Hematopoietic multipotent progenitor cell treated with erythropoietin and hydrocortisone succinate and interleukin-3 and kit ligand, for 8 days (in vitro differentiated cells): ENCODE measurements at regions not wholly inside any gene's neighbourhood (a gene's known extent, or its start where the extent isn't known, plus 50 kb on each side); places are given as distances from the start of the nearest gene placed in this dataset.
"Not testable (repeated sequence)": the region's sequence is repeated elsewhere in the genome, so short reads cannot be mapped to it uniquely, and the experiment has no call there.

Source experiments
- DNase-seq: peaks from one replicate; pipeline ENCODE4 v3.0.0-alpha.2; 2015

DNA sequence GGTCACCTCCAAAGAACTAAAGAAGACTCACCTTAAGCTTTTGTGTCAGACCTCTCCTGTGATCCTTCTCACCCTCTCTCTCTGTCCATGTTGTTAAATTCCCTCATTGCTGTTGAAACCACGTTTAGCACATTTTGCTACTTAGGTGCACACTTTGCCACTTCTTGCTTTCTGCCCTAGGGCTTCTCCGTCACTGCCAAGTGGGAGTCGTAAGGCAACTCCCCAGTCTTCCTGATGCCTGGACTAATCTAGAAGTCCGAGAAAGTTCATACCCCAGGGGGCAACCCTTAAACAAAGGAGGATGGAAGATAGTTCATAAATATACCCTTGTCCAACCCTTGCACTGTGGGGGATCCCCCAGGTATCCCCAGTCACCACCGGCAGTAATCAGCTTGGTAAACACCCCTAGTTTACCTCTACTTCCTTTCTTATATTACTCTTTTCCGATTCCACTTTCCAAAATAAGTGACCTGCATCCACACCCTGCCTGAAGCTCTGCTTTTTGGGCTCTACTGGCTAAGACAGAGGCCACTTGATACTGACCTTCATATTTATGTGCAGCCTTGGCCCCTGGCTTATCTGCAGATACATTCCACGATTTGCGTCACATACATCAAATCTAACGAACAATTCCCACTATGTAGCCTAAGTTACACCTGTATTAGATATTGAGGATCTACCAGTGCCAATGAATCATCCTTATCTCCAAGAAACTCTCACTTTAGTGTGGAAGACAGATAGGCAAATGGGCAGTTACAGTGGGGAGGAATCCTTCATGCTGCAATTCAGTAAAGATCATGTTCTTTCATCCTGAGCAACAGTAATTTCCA is 776.2 kb downstream of the RNF144A start:
- no peak for DNase-seq

DNA sequence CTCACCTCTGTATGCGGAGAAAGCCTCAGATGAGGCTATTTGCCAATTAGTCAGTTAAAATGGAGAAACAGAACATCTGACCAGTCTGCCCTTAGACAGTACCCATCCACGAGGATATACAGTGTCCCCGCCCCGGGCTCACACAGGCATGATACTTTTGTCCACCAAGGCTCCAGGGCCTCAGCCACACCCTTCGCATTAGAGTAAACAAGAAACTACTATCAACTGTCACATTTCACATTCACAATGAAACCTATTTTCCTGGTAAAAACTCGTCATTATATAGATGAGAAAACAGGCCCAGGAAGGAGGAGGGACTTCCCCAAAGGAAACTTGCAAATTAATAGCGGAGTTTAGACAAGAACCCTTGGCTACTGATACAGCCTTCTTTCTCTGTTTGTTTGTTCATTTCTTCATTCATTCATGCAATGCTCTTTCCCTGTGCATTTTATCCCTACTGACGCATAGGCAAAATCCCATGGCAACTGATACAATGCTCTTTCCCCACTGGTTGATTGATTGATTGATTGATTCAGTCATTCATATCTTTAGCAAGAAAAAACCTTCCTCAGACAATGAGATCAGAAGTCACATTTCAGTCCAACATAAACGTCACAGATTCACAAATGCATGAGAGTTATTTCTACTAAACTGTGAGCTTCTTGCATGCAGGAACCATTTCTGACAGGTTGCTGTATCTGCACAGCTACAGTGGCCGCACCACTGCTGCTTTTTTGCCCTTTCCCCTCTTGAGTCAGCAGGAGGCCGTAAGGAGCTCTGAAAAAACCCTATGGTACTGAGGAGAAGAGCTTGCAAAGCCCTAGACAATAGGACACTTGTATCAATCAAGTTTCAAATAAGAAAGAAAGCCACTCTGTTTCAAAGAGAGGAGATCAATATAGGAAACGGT is 777.1 kb downstream of the RNF144A start:
- DNase-seq = no peak

- not testable (repeated sequence) for DNase-seq
These were observed 779.3 kb downstream of the RNF144A start for GRCh38 chr2:7696556-7696955.

DNA sequence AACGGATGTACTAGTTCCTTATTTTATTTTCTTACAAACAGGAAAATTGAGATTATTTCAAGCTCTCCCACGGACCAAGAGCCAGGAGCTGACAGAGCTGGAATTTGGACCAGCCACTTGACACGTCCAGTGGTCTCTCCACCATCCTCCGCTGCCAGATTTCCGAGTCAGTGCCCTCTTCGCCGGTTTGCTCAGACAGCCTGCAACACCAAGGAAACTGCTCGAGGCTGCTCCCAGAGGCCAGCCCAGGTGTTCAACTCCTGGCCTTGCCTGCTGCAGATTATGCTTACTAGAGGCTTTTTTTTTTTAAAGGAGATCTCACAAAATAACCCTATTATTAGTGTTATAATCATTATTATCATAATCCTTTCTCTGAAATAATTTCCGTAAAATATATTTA is 779.8 kb downstream of the RNF144A start:
- no peak for DNase-seq

GRCh38 chr2:7701791-7702190 is 784.6 kb downstream of the RNF144A start:
- no peak for DNase-seq

DNA sequence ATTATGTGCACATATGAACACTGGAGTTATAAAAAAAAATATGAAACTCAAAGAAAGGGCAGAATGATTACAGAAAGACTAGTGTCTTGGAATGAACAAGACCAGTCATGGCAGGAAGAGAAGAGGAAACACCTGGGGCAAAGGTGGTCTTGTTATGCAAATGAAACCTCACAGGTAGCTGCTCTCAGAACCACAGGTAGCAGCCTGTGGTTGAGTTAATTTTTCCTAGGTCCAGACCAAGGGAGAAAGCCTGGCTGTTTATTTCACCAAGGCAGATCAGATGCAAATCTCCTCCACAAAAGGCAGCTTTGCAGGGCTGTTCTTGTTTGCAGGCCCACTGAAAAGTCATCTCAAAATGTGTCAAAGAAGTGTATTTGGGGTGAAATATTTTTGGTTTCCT is 785.8 kb downstream of the RNF144A start:
- no peak for DNase-seq

- no peak for DNase-seq
These were observed 786.4 kb downstream of the RNF144A start for GRCh38 chr2:7703543-7704144.

GRCh38 chr2:7704296-7704865 is 787.2 kb downstream of the RNF144A start:
- DNase-seq = no peak

- DNase-seq = no peak
These were observed 789.6 kb downstream of the RNF144A start for GRCh38 chr2:7706791-7707190.

DNA sequence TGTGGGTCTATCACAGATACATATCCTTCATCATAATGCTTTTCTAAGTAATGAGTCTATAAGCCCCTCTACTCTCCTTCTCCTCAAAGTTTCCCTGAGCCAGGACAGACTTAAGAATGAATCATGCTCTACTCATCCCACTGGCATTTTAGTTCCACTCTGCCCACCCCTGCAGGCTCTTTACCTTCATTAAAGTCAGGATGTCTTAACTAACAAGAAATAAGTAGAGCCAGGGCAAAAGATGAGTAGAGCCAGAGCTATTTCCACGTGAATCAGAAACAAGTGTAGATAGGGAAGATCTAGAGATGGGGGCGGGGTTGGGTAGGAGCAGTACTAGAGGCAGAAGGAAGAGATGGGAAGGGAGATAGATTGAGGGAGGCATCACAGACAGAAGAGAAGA is 790.5 kb downstream of the RNF144A start:
- no peak for DNase-seq

DNA sequence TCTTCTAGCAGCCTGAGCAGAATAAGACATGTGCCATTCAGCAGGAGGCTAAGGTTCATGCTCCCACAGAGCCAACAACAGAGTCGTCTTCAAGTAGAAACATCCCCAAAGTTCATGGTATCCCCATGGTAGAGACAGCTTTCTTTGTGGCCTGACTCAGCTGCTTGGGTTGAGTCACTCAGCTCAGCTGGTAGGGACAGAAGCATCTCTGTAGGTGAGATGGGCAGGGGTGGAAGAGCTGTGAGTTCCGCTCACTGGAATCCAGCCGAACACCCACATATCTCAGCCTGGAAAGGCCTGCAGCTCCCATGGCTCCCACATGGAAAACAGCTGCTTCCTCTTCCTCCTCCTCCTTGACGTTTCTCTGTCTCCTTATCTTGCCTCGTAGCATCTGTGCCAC is 792.7 kb downstream of the RNF144A start:
- DNase-seq = no peak

GRCh38 chr2:7711167-7711566 is 794.0 kb downstream of the RNF144A start:
- no peak for DNase-seq

DNA sequence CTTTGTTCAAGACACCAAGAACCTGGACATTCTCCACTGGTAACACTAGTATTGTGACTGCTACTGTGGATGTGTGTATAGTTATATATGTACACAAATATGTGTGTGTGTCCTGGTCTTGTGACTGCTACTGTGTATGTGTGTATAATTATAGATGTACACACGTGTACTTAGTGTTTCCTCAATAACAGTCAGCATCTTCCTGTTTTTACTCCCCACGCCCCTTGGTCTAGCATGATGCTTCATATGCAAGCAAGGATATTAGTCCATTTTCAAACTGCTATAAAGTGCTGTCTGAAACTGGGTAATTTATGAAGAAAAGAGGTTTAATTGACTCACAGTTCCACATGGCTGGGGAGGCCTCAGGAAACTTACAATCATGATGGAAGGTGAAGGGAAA is 802.7 kb downstream of the RNF144A start:
- no peak for DNase-seq

DNA sequence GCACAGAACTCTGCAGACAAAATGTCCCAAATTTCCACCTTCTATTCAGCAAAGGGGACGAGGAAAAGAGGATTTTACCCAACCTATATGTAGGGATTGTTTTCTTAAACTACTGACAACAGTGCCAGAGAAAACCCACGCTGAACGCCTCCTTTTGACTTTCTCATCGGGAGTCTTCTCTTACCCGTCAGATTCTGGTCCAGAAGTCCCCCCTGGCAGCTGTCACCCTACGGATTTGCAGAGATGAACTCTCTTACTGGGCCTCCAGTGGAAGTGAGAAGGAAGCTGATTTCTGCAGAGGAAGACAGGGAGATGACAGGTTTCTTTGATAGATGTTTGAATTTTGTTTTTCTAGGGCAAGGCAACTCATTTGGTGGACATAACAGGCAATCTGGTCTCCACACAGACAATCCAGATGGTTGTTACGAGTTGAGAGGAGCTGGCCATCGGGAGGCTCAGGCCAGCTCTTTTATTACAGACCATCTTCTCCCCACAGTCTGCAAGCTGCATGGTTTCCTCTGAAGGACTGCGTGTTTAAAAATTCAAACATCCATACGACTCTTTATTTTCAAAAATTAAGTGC is 804.3 kb downstream of the RNF144A start:
- no peak for DNase-seq

- no peak for DNase-seq
These were observed 805.1 kb downstream of the RNF144A start for GRCh38 chr2:7722212-7722910.

DNA sequence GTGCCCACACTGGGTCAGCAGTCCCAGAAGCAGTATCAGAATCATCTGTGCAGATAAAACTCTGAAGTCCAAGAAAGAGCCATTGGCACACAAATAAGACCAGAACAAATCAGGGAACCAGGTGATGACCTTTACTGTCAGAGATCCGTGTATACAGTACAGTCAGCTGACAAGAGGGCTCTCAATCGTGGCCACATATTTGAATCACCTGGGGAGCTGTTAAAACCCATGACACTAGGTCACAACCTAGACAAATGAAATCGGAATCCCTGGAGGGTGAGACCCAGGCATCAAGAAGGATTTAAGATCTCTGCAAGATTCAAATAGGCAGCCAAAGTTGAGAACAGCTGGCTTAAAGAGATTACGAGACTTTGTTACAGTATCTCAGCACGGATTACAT is 807.1 kb downstream of the RNF144A start:
- DNase-seq = no peak

DNA sequence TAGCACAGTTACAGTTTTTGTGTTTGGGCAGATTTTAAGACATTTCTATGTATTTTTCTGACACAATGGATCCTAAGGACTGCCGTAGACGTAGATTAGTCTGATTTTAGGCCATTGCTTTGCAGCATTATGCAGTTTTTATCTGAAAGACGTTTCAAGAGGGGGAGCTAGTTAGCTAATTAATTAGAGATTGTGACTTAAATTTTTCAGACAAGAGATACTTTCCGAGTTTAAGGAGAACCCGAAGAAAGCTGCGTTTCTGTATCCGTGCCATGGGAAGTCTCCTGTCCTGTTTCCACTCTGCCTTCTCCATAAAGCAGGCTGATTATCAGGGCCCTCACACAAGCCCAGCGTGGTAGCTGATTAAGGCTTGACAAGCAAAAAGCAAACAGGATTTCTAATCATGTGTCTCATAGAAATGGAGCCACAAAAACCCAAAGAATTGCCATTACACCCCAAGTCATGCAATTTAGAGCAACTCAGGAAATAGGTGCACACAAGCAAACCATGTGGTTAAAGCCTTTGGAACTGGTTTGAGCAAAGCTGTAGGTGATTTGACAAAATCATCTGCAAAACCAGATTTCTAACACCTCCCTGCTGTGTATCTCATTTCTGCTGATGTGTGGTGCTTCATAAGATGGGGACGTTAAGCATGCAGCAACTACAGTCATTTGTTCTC is 808.1 kb downstream of the RNF144A start:
- no peak for DNase-seq

DNA sequence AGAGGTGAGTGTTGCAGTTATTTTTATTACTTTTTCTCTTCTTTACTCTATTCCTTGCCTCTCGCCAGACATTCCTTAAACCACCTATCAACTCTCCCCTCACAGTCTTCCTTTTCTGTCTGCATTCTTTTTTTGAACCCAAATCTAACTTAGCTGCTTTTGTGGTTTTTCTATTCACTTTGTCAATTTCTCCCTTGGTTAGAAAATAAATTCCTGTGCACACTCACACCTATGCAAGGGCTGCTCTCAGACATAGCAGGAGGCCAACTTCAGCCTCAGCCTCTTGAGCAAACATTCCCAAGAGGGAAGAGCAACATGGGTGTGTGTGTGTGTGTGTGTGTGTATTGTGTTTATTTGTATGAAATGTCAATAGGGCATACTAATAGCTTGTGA is 808.6 kb downstream of the RNF144A start:
- DNase-seq = no peak

- DNase-seq = no peak
These were observed 809.8 kb downstream of the RNF144A start for GRCh38 chr2:7726989-7727388.

GRCh38 chr2:7728388-7728787 is 811.2 kb downstream of the RNF144A start:
- no peak for DNase-seq

- no peak for DNase-seq
These were observed 813.2 kb downstream of the RNF144A start for GRCh38 chr2:7730449-7730848.

DNA sequence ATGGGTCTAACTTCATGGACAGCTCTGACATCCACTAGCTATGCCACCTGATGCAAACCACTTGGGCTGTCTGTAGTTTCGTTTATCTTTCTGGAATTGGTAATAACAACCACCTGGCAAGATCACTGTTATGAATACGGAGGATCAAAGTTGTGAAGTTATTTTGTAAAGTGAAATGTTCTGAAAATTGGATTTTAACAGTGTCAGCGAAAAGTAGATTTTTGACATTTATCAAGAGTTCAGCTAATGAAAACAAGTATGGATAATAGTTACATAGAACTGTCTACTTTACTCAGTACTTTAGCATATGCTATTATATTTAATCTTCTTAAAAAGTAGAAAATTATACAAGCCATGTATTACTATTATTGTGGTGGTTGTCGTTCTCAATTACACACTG is 813.8 kb downstream of the RNF144A start:
- no peak for DNase-seq
